Stimulated activated CD4-positive, alpha-beta T cell treated with anti-CD3 and anti-CD28 coated beads, Interleukin-1b, Interleukin-23, amount 100 ng/mL, for 24 hours (primary cell): ENCODE measurements at regions not wholly inside any gene's neighbourhood (a gene's known extent, or its start where the extent isn't known, plus 50 kb on each side); places are given as distances from the start of the nearest gene placed in this dataset.

Experiments
- DNase-seq, 4 experiments: peaks; one replicate each; pipeline ENCODE4 v3.0.0-alpha.2; 2020; ENCODE audit warnings: low read depth in 4 of 4, low spot score in 1 of 4

DNA sequence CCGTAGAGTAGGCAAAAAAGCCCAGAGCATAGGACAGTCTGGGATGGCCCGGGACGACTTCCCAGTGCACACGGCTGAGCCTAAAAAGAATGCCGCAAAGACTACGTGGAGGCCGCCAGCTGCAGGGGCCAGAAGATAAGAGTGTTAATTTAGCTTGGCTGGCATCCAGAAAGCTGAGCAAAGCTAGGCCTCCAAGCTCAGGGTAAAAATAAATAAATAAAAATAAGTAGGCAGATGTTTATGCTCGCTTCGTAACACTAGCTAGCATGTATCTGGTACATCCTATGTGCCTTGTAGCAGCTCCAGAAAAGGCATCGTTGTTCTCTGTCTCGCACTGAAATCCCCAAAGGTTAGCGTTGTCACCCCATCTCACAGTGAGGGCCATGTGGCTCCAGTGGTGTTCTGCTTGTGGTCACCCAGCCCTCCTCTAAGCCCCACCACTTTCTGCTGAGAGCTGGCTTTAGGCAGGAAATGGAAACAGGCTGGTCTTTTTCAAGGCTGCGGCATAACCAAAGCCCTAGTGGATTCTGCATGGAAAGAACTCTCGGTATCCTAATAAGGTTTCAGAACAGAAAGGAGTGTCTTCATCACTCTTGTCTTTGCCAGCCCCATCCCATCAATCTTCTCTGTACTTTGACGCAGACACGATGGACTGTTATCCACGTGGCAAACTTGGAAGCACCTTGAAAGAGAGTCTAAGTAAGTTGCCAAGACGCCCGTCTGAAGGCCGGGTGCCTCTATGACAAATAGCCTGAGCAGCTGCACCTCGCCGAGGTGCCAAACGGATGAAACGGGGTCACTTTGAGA lies 58.1 kb upstream of the MEF2A start:
- DNase-seq: no peak

DNA sequence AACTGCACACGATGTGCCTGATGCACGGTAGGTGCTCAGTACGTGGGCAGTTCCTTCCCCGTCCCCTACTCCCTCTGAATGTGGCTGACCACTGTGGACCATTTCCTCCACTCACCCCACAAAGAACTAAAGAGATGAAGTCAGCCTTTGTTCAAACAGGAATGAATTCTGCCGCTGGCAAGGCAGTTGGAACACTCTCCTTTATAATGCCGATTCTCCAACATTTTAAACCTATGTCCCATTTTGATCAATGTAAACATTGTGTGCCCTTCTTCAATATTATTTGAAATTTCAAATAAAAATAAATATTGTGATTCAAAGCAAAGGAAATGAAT lies 57.5 kb upstream of the MEF2A start:
- no peak for DNase-seq

DNA sequence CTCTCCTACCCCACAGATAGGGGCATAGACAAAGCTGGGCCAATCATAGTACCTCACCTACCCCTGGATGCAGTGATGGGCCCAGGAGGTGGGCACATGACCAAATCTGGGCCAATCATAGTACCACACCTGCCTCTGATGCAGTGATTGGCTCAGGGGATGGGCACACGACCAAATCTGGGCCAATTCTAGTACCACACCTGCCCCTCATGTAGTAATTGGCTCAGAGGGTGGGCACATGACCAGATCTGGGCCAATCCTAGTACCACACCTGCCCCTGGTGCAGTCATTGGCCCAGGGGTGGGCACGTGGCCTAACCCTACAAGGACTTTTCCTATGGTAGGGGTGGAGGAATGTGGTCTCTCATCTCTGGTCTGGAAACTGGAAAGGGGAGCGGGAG lies 56.9 kb upstream of the MEF2A start:
- no peak for DNase-seq

DNA sequence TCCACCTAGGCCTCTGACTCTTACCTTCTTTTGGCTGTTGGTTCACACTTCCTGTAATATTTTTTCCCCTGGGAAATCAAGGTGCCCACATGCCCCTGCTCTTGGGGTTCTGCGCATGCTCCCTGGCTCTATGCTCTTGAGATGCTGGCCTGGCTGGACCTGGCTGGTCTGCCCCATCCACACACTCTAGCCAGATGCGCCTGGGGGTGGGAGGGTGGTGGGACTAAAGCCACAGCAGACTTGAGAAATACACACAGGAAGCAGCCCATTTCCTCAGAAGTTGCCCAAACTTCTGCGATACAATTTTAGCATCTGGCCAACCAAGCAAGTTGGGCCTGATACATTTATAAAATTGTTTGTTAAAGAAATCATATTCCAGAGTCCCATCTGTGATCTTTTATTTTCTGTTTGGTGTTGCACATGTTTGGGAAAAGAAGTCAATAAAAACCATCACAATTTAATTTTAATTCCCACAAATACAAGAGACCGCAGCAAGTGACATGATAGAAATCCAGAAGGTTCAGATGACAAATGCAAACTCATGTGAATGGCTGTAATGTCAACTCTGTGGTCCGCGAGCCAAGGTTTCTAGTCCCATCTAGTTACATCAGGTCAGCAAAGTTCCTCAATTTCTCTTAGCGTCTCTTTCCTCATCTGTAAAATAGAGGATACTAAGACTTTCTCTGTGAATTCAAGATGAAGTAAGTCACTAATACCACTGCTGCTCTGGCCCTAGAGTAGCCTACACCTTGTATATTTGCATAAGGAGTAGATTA lies 55.9 kb upstream of the MEF2A start:
- DNase-seq: no peak

DNA sequence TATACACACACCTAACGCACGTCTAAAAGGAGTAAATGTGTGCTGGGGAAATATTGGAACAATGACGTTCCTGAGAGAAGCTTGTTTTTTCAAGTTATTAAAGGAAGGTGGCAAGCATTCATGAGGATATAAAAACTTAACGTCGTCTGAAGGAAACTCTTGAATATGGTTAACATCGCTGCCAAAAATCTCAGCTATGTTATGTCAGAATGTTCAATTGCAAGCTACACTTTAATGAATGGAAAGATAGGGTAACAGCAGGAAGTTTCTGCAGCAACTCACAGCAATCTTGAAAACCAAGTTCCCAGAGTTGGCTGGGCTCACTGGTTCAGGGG lies 54.3 kb upstream of the MEF2A start:
- DNase-seq: no peak

DNA sequence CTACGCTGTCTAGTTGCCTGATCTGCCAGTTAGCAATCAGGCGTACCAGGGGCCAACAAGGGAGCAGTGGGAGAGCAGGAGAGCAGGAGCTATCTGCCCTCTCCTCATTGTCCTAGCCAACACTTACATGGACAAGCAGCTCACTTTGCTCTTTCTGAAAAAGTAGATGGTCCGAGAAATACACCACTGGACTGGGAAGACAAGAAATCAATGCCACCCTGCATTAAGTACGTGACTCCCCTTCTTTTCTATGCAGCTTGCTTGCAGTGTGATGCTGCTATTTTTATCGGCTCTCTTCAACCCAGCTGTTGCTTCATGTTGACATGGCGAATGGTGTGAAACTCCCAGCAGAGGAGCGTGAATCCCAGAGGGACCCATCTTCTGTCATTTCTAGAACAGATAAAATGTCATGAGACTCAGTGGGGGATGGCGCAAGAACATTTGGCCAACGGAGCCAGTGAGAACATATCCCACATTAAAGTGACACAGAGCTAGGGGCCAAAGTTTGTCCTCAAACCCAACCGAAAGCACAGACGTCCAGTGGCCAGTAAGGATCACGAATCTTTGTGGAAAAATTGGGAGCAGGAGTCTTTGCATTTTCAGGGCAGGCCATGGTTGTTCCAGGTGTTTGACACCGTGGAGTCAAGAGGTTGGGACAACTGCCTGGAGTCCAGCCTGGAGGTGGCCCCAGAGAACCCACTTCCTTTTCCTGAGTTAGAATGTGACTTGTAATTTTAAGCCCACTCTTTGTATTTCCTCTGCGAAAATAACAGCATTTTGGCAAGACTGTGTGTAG lies 53.7 kb upstream of the MEF2A start:
- DNase-seq: no peak

DNA sequence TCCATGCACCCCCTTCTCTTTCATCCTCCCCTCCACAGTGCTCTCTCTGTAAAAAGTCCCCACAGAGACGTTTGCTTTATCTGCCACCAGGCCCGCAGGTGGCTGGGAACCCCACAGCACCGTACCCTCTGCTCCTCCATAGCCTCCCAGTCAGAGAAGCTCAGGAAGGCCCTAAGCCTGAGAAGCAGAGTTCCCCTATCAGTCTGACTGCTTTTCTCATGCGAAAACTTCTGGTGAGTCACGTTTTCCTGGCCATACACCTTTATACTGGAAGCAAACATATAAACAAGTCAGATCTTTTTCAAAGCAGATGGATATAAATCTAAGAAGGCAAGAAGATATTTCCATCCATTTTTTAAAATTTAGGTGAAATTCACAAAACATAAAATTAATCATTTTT lies 51.5 kb upstream of the MEF2A start:
- DNase-seq: no peak
